ENCODE measurements at regions not wholly inside any gene's neighbourhood (a gene's known extent, or its start where the extent isn't known, plus 50 kb on each side); places are given as distances from the start of the nearest gene placed in this dataset.
"Not testable (repeated sequence)": the region's sequence is repeated elsewhere in the genome, so short reads cannot be mapped to it uniquely, and the experiment has no call there.

DNA sequence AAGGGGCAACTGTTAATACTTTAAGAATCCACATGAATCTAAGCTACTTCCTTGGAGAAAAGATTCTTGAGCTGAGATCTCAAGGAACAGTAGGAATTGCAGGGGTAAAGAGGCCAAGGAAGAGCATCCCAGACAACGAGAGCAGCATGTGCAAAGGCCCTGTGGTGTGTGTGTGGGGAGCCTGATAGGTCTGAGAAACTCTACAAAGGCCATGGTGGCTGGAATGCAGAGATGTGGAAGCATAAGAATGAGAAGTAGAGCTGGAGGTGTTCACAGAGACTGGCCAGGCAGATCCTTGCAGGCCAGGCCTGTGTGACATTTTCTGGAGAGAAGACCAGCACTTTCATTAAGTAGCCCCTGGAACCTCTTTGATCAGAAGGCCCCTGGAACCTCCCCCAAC lies 105.8 kb upstream of the GRK3 start:
- DNase-seq (ENCODE audit: low spot score) = not testable (repeated sequence)

DNA sequence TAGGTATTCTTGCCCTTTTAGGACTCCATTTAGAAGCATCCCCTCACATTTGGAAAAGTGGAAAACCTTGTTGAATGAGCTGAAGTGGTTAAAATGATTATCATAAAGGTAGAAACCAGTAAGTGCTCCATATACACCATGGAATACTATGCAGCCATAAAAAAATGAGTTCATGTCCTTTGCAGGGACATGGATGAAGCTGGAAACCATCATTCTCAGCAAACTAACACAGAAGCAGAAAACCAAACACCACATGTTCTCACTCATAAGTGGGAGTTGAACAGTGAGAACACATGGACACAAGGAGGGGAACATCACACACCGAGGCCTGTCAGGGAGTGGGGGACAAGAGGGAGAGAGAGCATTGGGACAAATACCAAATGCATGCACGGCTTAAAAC lies 103.8 kb upstream of the GRK3 start:
- not testable (repeated sequence) for DNase-seq (ENCODE audit: low spot score)

DNA sequence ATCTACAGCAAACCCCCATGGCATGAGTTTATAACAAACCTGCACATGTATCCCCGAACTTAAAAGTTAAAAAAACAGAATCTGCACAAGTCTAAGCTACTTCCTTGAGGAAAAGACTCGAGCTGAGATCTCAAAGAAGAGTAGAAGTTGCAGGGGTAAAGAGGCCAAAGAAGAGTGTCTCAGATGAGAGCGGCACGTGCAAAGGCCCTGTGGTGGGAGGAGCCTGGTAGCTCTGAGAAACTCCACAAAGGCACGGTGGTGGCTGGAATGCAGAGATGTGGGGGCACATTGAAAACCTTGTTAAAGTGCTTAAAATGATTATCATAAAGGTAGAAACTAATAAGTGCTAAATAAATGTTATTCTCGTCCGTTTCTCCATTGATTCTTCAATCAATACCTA lies 103.2 kb upstream of the GRK3 start:
- no peak for DNase-seq (ENCODE audit: low spot score)

DNA sequence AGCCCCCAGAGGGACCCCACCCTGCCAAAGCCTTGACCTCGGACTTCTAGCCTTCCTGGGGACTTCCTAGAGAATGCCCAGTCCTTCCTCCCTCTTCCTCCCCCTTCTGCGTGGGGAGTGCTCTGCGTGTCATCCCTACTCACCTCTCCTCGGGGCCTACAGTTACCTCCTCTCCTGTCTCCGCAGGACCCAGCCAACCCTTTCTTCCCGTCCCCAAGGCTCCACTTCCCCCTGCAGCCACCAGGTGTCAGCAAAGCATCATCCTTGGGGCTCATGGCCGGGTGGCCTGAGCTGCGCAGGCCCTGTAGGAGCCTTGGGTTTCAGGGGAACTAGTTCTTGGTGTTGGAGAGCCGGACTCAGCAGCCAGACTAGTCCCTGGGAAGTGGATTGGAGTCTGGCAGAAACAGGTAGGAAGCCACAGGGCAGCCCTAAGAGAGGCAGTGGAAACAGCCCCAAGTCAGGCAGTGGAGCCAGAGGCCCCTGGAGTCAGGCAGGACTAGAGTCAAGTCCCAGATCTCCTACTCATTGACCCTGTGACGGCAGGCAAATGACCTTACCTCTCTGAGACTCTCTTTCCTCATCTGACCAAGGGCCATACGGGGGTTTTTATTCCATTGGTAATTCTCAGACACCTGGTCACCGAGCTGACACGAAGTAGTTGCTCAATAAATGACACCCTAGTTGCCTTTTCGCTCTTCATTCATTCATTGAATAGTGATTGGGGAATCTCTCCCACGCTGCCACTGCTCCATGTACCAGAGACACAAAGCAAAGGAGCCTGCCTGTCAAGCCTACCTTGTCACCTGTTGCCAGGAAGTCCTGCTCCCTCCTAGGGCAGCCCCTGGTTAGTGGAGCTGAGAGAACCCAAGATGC lies 101.8 kb upstream of the GRK3 start:
- peak; percentile 74 for DNase-seq (ENCODE audit: low spot score)

DNA sequence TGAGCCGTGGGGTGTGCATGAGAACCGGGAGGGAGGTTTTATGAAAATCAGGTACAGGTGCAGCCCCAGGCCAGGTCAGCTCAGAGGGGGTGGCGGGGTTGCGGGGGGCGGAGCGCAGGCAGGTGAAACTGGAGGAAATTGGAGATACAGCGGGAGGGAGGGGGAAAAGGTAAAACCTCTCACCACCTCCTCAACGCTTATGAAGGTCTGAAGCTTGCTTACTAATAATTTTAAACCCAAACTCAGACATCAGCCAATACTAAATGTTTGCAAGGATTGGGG lies 101.2 kb upstream of the GRK3 start:
- not testable (repeated sequence) for DNase-seq (ENCODE audit: low spot score)

DNA sequence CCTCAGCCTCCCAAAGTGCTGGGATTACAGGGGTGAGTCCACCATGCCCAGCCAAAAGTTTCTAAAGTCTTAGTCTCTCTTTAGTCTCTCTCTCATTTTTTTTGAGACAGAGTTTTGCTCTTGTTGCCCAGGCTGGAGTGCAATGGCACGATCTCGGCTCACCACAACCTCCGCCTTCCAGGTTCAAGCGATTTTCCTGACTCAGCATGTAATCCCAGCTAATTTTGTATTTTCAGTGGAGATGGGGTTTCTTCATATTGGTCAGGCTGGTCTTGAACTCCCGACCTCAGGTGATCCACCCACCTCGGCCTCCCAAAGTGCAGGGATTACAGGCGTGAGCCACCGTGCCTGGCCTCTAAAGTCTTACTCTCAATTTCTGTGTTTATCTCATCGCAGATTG lies 100.1 kb upstream of the GRK3 start:
- not testable (repeated sequence) for DNase-seq (ENCODE audit: low spot score)

DNA sequence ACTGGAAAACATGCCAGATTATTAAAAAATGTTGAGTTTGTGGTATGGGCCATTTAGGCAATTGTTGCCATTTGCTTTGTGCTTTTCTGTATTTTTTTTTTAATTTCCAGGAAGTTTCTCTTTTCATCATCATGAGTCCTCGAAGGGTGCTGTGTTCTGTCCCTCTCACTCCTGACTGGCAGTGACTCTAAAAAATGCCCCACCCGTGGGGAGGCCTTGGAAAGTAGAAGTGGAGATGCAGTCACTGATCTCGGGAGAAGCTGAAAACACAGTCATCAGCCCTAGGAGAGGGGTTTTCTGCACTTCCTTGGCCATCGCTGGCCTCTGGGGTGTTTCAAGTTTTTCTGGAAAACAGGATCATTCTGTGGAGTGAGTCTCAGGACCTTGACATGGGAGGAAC lies 98.5 kb upstream of the GRK3 start:
- DNase-seq (ENCODE audit: low spot score) = no peak

DNA sequence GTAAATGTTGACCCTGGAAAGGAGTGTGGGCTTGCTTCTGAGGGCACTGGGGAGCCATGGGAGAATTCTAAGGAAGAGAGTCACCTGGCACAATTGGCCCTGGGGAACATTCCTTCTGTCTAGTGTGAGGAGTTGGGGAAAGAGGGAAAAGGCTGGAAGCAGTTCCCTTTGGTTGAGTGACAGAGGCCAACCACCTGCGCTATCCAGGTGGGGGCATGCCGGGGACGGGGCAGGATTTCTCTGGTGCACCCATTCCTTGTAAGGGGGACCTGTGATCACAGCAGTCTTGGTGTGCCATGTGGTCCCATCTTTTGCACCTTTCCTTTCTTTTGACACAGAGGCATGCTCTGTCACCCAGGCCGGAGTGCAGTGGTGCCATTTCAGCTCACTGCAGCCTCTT lies 92.1 kb upstream of the GRK3 start:
- no peak for DNase-seq (ENCODE audit: low spot score)

DNA sequence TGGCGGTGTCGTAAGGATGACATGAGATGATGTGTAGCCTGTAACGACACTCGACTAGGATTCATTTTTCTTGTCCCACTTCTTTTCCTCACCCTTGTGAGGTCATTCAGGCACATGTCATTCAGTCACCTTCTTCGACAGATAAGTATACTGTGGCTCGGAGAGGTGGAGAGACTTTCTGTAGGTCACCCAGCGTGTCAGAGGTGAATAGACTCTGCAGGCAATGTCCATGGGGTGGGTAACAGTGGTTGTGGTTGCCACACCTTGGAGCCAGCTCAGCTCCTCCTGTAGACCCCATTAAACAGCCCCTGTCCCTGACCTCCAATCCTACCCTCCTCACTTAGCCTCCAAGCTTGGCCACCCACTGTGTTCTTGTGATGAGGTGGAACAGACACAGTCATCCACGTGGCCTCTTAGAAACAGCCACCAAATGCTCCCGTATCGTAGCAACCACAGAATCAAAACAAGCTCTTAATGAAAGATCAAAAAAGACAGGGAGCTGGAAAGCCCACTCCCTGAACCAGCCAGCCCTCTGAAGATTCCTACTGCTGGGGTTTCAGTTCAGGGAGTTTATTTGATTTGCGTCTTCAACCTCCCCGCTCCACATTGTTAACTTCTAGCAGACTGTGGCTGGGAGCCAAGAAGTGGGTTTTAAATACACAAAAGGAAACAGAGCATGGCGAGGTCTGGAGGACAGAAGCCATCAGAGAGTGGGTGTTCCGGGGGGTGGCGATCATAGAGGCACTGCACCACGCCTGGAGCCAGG lies 89.0 kb upstream of the GRK3 start:
- no peak for DNase-seq (ENCODE audit: low spot score)

DNA sequence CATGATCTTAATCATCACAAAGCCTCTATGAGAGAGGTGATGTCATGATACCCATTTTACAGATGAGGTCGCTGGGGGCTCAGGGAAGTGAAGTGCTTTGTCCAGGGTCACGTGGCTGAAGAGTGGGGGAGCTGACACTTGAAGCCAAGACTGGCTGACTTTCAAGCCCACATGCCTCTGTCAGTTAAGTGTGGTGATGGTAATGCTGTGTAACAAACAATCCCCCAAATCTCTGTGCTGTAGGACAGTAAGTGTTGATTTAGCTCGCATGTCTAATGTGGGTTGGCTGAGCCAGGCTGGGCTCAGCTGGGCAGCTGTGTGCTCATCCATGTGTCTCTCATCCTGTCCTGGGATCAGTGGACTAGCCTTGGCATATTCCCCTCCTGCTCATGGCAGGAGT lies 87.1 kb upstream of the GRK3 start:
- DNase-seq (ENCODE audit: low spot score) = no peak

DNA sequence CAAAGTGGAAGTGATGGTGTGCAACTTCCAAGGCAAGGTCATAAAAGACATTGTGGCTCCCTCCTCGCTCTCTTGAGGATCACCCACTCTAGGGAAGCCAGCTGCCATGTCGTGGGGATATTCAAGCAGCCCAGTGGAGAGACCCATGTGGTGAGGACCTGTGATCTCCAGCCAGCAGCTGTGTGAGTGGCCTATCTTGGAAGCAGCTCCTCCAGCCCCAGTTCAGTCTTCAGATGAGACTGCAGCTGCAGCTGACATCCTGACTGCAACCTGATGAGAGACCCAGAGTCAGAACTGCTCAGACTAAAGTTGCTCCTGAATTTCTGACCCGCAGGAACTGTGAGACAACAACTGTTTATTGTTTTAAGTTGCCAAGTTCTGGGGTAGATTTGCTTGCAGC lies 86.4 kb upstream of the GRK3 start:
- DNase-seq (ENCODE audit: low spot score) = no peak

DNA sequence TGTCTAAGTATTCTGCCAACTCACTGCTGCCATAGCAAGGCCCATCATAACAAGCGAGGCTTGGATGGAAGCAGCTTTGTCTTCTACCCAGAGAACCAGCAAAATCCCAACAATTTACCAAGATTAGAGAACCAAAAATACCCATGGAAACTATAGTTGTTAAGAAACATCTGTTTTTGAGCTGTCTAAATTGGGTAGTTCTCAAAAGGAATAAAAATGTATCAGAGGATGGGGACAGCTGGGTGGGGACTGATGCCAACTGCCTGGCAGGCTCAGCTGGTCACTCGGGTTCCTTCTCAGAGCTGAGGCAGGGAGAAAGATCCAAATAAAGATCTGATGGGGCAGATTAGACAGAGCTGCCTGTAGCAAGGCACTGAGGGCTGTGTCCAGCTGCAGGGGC lies 85.9 kb upstream of the GRK3 start:
- DNase-seq (ENCODE audit: low spot score) = no peak

DNA sequence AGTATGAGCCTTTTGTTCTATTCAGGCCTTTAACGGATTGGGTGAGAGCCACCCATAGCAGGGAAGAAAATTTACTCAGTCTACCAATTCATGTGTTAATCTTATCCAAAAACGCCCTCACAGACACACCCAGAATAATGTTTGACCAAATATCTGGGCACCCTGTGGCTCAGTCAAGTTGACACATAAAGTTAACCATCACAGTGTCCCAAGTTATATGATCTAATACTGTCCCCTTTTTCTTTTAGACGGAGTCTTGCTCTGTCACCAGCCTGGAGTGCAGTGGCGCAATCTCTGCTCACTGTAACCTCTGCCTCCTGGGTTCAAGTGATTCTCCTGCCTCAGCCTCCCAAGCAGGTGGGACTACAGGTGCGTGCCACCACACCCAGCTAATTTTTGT lies 83.6 kb upstream of the GRK3 start:
- not testable (repeated sequence) for DNase-seq (ENCODE audit: low spot score)

DNA sequence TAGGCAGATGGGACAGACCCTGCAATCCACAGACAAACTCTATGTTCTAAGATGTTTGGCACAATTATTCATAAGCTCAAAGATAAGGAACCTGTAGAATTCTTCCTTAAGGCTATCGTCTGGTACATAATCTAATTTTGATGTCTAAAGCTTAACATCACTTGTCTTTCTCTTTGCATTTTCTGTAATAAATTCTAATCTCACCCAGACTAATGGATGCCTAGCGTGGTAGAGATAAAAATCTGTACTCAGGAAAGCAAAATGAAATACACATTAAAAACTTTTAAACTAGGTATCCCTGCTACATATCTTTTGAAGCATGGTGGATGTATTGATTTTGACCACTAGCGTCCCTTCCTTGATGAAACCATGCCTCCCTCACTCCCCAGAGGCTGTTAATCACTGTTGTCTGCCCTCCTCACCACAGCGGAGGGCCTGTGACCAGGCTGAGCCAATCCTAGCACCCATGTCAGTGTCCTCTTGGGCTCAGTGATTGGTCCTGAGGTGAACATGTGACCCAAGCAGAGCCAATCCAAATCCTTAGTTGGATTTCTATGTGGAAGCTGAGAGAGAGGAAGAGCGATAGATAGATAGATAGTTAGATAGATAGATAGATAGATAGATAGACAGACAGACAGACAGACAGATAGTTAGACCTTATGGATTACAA lies 82.2 kb upstream of the GRK3 start:
- no peak for DNase-seq (ENCODE audit: low spot score)

DNA sequence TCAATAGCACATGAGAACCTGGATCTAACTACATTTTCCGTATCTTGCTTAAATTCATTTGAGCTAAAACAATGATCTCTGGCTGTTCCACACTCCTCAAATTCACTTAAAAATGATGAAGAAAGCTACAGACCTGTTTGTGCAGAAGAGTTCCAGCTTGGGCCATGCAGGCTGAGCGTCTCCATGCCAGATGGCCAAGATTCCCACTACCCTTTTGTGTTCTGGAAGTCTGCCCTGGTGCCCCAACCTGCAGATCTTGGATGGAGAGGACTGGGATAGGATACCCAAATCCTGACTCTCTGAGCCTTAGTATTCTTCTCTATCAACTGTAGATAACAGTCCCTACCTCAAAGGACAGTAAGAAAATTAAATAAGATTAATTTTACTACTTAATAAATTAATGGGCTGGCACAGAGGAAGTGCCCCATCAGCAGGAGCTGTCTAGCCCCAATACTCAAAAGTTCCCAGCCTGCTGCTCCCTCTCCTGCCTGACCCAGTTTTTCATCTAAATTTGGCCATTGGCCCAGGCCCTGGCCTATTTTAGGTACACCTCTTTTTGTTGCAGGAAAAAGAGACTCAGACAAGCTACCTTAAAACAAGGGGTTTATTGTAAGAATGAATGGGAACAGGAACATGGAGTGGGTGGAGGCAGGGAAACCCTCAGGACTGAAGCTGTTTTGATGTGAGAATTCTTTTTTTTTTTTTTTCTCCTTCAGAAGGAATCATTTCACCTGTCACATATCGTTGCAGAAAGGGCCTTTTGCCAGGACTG lies 81.4 kb upstream of the GRK3 start:
- DNase-seq (ENCODE audit: low spot score) = no peak

DNA sequence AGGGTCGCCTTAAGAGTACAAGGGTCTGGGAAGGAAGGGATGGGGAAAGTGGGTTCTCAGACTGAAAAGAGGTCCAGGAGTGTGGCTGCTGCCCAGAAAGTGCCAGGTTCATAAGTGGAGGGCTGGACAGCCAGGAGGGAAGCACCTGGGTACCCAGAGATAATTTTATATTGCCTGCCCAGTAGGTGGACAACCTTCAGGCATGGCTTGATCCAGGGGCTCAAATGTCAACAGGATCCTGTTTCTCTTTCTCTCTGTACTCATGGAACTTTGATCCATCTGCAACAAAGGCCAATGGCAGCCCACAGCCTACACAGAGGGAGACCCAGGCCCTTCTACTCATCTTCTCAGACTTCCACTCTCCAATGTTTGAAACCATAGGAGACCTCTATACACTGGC lies 80.5 kb upstream of the GRK3 start:
- DNase-seq (ENCODE audit: low spot score) = no peak

DNA sequence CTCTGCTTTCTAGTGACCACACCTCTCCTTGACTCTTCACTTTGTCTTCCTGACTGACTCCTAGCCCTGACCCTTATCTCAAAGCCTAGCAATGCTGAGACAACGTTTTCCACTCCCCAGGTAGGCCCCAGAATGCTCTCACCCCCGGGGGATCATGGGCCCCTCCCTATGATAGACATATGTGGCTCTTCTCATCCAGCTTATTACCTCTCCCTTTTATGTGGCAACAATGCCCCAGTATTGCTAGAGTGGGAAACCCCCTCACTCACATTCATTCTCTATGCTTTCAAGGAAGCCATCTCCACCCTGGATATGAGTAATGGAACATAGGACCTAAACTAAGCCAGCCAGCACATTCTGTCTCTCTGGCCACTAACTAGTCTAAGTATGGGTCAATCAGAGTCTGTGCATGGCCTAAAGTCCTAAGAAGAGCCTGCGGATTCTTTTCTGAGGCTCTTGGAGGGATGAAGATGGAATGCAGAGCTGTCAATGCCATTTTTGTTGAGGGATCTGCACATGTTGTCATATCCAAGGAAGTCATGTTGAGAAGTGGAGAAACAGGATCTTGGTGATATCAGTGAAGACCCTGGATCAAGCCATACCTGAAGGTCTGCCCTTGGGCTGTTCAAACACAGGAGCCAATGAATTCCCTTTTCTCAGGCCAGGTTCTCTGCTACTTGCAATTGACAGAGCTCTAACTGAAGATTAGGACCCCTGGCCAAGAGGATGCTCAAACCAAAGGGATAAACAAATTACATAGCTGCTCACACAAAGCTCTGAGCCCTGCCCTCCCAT lies 79.8 kb upstream of the GRK3 start:
- no peak for DNase-seq (ENCODE audit: low spot score)

DNA sequence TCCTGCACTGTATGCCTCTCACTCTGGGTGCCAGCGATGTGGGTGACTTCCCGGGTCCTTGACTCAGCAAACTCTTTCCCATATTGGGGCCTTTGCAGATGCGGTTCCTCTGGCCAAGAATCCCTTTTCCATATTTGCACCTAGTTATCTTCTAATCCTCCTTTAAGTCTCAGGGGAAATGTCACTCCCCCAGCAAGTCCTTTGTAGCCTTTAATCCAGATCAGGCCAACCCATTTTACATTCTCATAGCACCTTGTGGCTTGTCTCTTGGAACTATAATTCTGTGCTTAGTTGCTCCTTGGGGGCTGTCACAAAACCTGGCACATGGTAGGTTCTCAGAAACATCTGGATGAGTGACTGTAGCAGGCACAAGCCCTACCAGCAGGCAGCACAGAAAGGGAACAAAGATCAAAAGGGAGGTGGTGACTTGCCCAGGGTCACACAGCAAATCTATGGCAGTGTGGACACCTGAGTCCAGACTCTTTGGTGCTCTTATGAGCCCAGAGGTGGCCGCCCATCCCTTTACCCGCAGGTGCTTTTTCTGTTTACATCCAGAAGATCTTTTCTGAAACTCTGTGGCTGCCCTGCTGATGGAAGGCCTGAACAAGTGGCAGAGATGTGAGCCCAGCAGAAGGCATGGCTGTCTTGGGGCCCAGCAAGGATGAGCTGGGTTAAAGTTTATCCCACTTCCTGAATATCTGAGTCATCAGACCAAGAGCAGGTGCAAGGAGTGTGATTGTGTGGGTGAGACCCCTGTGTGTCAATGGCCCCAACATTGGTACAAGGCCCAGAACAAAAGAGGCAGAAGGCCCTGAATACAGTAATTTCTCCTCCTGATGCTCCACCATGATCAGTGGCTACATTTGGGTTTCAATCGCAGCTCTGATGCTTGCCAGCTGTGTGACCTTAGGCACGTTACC lies 78.6 kb upstream of the GRK3 start:
- no peak for DNase-seq (ENCODE audit: low spot score)

DNA sequence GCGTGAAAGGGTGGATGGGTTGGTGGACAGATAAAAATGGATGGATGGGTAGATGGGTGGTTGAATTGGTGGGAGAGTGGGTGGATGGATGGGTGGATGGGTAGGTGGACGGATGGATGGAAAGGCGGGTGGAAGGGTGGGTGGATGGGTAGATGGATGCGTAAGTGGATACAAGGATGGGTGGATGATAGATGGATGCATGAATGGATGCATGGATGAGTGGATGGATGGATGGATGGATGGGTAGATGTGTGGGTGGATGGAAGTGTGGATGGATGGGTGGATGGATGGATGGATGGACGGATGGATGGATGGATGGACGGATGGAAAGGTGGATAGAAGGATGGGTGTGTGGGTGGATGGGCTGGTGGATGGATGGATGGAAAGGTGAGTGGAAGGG lies 77.0 kb upstream of the GRK3 start:
- DNase-seq (ENCODE audit: low spot score) = no peak

DNA sequence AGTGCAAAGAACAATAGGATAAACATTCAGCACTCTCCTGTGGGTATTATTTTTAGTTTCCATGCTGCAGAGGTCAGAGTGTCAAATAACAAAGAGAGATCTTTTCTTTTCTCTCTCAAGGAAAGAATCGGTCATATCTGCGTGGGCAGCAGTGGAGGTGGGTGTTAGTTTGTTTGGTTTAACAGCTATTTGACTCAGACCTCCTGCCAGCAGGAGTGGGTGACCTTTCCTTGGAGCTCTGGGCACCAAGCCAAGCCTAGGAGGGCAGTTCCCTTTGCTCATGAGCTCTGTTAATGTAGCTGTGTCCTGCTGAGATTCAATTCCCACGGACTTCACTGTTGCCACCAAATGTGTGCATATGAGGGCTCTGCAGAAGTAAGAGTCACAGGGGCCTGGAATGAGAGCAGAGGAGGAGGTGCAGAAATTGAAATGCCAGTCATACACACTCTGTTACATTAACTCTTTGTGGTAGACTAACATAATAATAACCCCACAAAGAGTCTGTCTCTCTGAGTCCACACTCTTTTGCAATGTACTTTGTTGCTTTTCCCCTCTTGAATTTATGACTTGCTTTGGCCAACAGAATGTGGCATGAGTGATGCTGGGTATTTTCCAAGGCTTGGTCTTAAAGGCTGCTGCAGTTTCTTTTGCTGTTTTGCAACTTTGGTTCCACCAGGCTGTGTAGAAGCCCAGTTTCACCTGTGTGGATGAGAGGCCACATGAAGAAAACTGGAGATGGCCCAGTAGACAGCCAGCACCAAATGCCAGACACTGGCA lies 76.0 kb upstream of the GRK3 start:
- no peak for DNase-seq (ENCODE audit: low spot score)

Data from hematopoietic multipotent progenitor cell treated with erythropoietin and hydrocortisone succinate and interleukin-3 and kit ligand, for 15 days (in vitro differentiated cells).